Hepatocyte (in vitro differentiated cells): ENCODE measurements at regions not wholly inside any gene's neighbourhood (a gene's known extent, or its start where the extent isn't known, plus 50 kb on each side); places are given as distances from the start of the nearest gene placed in this dataset.

Experiments used
- CTCF ChIP-seq: fragments of 200-600 bp; sonication (generic); IDR thresholded peaks from 2 replicates; pipeline ENCODE4 v1.5.1; 2016; ENCODE audit warnings: antibody characterized with exemption, mild to moderate bottlenecking; ENCODE audit not compliant: poor library complexity
- EZH2 ChIP-seq: fragments of 200-600 bp; sonication (generic); IDR thresholded peaks from 2 replicates; pipeline ENCODE4 v1.6.1; 2016; ENCODE audit warnings: antibody characterized with exemption, mild to moderate bottlenecking, borderline replicate concordance
- EZH2phosphoT487 ChIP-seq: fragments of 200-600 bp; sonication (generic); IDR thresholded peaks from one replicate; pipeline ENCODE4 v1.6.1; 2018; ENCODE audit warnings: antibody characterized with exemption, mild to moderate bottlenecking, low read depth, moderate library complexity; ENCODE audit not compliant: unreplicated experiment, severe bottlenecking

- no peak for TF ChIP-seq CTCF
- TF ChIP-seq EZH2: no peak
- no peak for TF ChIP-seq EZH2phosphoT487
These were observed 215.3 kb downstream of the FOXA2 start for GRCh38 chr20:22369100-22369499.
